GM10248 (cell line): ENCODE measurements at regions not wholly inside any gene's neighbourhood (a gene's known extent, or its start where the extent isn't known, plus 50 kb on each side); places are given as distances from the start of the nearest gene placed in this dataset.

Source experiments
- CTCF ChIA-PET: fragments of 300-600 bp; sonication (Branson Sonifier 250); formaldehyde crosslinking; extraction: SDS; loops from one replicate; lab custom pipeline; 2021; ENCODE audit warnings: antibody characterized with exemption; lab: Yijun Ruan, JAX
- POLR2A ChIA-PET: fragments of 350-650 bp; sonication (Branson Sonifier 250); formaldehyde crosslinking; extraction: SDS; loops from one replicate; lab custom pipeline; 2020; ENCODE audit warnings: antibody characterized with exemption; lab: Yijun Ruan, JAX
- DNase-seq: peaks from one replicate; pipeline ENCODE4 v3.0.0; 2012; ENCODE audit errors: extremely low spot score
- CTCF ChIP-seq: IDR thresholded peaks from 2 replicates; pipeline ENCODE4 v1.5.1; 2012; ENCODE audit warnings: mild to moderate bottlenecking, low read depth; ENCODE audit errors: extremely low read depth, missing control alignments, control extremely low read depth

- DNase-seq, result no peak
- ChIA-PET POLR2A (no interaction called here), CTCF (interaction anchor here (0.8 to 1.3 kb wide), 3 partner anchors 456 to 608 kb away, joined by 3 to 10 read pairs (median 4); no protein-coding TSS in a partner anchor)
- TF ChIP-seq CTCF, result no peak
Observed at GRCh38 chr2:235138339-235138738, 186.5 kb downstream of the SH3BP4 start.

GRCh38 chr2:235139956-235140800 is 188.4 kb downstream of the SH3BP4 start:
- ChIA-PET POLR2A (no interaction called here), CTCF (interaction anchor here (1.5 to 1.9 kb wide), 2 partner anchors 8 to 453 kb away, joined by 4 to 7 read pairs; no protein-coding TSS in a partner anchor)
- no peak for DNase-seq
- no peak for TF ChIP-seq CTCF

GRCh38 chr2:235140801-235141081 is 188.9 kb downstream of the SH3BP4 start:
- POLR2A ChIA-PET, result no interaction called here
- TF ChIP-seq CTCF, result no peak
- CTCF ChIA-PET, result interaction anchor here (1.5 to 1.9 kb wide), 2 partner anchors 9 to 452 kb away, joined by 4 to 7 read pairs; no protein-coding TSS in a partner anchor
- no peak for DNase-seq

- no peak for TF ChIP-seq CTCF
- ChIA-PET POLR2A (no interaction called here), CTCF (interaction anchor here (1.5 to 1.9 kb wide), 2 partner anchors 10 to 452 kb away, joined by 4 to 7 read pairs; no protein-coding TSS in a partner anchor)
- no peak for DNase-seq
Observed at GRCh38 chr2:235141411-235142128, 189.8 kb downstream of the SH3BP4 start.

- CTCF ChIA-PET, result no interaction called here
- DNase-seq, result no peak
- POLR2A ChIA-PET, result no interaction called here
Observed at GRCh38 chr2:235142601-235143000, 190.8 kb downstream of the SH3BP4 start.

More at GRCh38 chr2:235142601-235143000, 190.8 kb downstream of the SH3BP4 start:
- TF ChIP-seq CTCF, result no peak
